ENCODE measurements at regions not wholly inside any gene's neighbourhood (a gene's known extent, or its start where the extent isn't known, plus 50 kb on each side); places are given as distances from the start of the nearest gene placed in this dataset.

GRCh38 chr10:3481496-3481895 lies 303.5 kb downstream of the KLF6 start:
- TF ChIP-seq EZH2 (IDR thresholded peaks at IDR 0.05) (no peak), POLR2AphosphoS5 (IDR thresholded peaks at IDR 0.05; ENCODE audit: borderline replicate concordance, low read depth, low read length) (no peak)
